DND-41 (cell line): ENCODE measurements at regions not wholly inside any gene's neighbourhood (a gene's known extent, or its start where the extent isn't known, plus 50 kb on each side); places are given as distances from the start of the nearest gene placed in this dataset.

Experiments
- CTCF ChIP-seq: IDR thresholded peaks from 2 replicates; pipeline ENCODE4 v1.5.1; 2012; ENCODE audit warnings: borderline replicate concordance, low read length, moderate library complexity, mild to moderate bottlenecking; ENCODE audit not compliant: poor library complexity, severe bottlenecking; ENCODE audit errors: extremely low read depth
- EZH2 ChIP-seq: IDR thresholded peaks from 3 replicates; pipeline ENCODE4 v1.6.1; 2012; ENCODE audit warnings: borderline replicate concordance, low read depth, mild to moderate bottlenecking, moderate library complexity, low read length, inconsistent platforms; ENCODE audit not compliant: severe bottlenecking

GRCh38 chr1:39152923-39153322, 51.6 kb upstream of the MACF1 start:
- TF ChIP-seq CTCF = no peak
- no peak for TF ChIP-seq EZH2
